Ectodermal cell (in vitro differentiated cells): ENCODE measurements at regions not wholly inside any gene's neighbourhood (a gene's known extent, or its start where the extent isn't known, plus 50 kb on each side); places are given as distances from the start of the nearest gene placed in this dataset.

Source experiments
- H3K27ac ChIP-seq: 2 replicates; pipeline ENCODE4 v1.7.0; 2013; ENCODE audit warnings: mild to moderate bottlenecking, low read depth, low read length; ENCODE audit not compliant: insufficient read depth, poor library complexity, severe bottlenecking
- H3K27me3 ChIP-seq: 2 replicates; pipeline ENCODE4 v1.7.0; 2013; ENCODE audit warnings: mild to moderate bottlenecking, low read length; ENCODE audit not compliant: insufficient read depth, control insufficient read depth, poor library complexity, severe bottlenecking
- H3K36me3 ChIP-seq: one replicate; pipeline ENCODE4 v1.7.0; 2013; ENCODE audit warnings: low read length; ENCODE audit not compliant: control insufficient read depth, insufficient read depth
- H3K4me1 ChIP-seq: one replicate; pipeline ENCODE4 v1.7.0; 2013; ENCODE audit warnings: low read length; ENCODE audit not compliant: control insufficient read depth, insufficient read depth
- H3K4me3 ChIP-seq: 2 replicates; pipeline ENCODE4 v1.7.0; 2013; ENCODE audit warnings: low read depth, low read length, control low read depth; ENCODE audit not compliant: insufficient read depth
- H3K9me3 ChIP-seq: 2 replicates; pipeline ENCODE4 v1.7.0; 2013; ENCODE audit warnings: mild to moderate bottlenecking, low read length, moderate library complexity; ENCODE audit not compliant: control insufficient read depth
- WGBS, 2 experiments: methylation state at CpG; one replicate each; pipeline ENCODE4 v1.1.7; 2013; ENCODE audit warnings: missing lambda C conversion rate in 2 of 2; 5-methylcytosine and 5-hydroxymethylcytosine counted together

DNA sequence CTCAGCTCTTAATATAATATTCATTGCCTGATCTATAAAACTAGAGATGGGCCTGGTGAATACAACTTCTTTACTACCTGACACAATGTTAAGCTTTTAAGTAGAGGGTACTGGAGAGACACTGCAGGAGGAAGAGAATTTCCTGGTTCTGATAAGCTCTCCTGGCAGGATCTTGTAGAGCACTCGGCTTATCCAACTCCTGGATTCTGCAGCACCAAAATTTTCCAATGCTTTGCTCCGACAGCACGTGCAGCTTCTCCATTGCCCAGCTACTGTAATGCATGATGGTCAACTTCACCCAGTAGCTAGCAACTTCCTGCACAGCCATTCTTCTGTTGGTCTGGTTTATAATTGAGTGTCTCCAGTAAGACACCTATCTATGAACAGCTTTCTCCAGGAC lies 686.2 kb upstream of the BOD1L1 start:
- WGBS, 2 experiments: 91 to 93% methylated on average over 3 of the region's 3 CpGs
- no peak overlapping the region for H3K4me3 ChIP-seq
- H3K9me3 ChIP-seq: no peaks in the 10 kb centered on the region
- no peaks in the 10 kb centered on the region for H3K4me1 ChIP-seq
- H3K27me3 ChIP-seq: no peaks in the 10 kb centered on the region
- H3K27ac ChIP-seq: no peak overlapping the region
- H3K36me3 ChIP-seq: no peaks in the 10 kb centered on the region

DNA sequence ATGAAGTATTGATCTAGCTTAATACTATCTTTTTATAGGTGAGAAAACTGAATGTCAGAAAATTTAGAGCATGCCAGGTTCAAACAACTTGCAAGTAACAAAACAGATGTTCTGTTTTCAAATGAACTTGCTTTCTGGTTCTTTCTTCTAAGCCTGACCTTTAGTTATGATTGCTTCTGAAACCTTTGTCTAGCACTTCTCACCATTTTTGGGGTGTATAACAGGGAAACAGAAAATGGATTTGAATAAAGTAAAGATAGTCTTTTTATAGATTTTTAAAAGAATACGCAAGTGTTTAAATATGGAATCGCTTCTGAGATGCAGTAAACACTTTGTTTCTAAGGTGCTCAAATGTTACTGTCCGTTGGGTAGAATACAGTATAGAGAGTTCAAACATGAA lies 687.2 kb upstream of the CPEB2 start:
- 96 to 98% methylated on average over 3 of the region's 3 CpGs for WGBS, 2 experiments
- no peaks in the 10 kb centered on the region for H3K36me3 ChIP-seq
- no peaks in the 10 kb centered on the region for H3K4me1 ChIP-seq
- no peak overlapping the region for H3K27ac ChIP-seq
- H3K27me3 ChIP-seq: no peaks in the 10 kb centered on the region
- H3K4me3 ChIP-seq: no peak overlapping the region
- H3K9me3 ChIP-seq: no peaks in the 10 kb centered on the region

DNA sequence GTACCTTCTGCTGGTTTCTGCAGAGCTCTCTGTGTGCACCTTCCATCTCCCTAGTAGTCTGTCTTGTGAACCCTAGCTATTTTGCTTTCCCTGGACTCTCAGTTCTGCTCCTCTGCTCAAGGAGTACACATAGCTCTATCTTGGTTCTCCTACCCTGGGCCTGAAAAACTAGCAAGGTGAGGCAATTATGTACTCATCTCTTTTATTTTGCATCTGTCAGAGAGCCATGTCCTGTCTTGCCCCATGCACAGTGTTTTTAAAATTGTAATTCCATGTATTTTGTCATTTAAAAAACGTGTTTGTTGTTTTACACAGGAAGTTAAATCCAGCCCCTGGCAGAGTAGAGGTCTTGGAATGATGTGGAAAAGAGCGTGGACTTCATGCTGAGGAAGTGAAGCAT lies 684.9 kb upstream of the CPEB2 start:
- no peaks in the 10 kb centered on the region for H3K36me3 ChIP-seq
- H3K27ac ChIP-seq: no peak overlapping the region
- H3K4me3 ChIP-seq: no peak overlapping the region
- no peaks in the 10 kb centered on the region for H3K4me1 ChIP-seq
- no peaks in the 10 kb centered on the region for H3K27me3 ChIP-seq
- 79 to 88% methylated on average over 2 of the region's 2 CpGs for WGBS, 2 experiments
- H3K9me3 ChIP-seq: no peaks in the 10 kb centered on the region

DNA sequence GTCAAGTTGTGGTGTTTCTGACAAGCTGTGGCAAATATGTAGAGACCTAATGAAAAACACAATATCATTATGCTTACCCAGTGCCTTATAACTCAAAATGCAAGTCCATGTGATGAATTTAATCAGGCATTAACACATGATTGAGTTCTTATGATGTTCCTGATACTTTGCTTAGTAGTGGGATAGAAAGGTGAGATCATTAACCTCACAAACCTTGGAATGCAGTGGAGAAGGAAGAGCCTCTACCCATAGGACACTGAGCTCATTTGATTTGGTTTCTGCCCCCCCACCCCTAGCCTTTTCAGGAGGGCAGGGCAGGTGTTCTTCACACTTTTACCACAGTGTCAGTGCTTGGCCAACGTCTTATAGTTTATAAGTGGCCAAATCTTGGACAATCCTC lies 683.6 kb upstream of the CPEB2 start:
- Histone ChIP-seq H3K4me3 (no peak overlapping the region), H3K4me1 (no peaks in the 10 kb centered on the region), H3K27me3 (no peaks in the 10 kb centered on the region), H3K27ac (no peak overlapping the region), H3K36me3 (no peaks in the 10 kb centered on the region), H3K9me3 (no peaks in the 10 kb centered on the region)
- 78 to 87% methylated on average over 1 of the region's 1 CpG for WGBS, 2 experiments

DNA sequence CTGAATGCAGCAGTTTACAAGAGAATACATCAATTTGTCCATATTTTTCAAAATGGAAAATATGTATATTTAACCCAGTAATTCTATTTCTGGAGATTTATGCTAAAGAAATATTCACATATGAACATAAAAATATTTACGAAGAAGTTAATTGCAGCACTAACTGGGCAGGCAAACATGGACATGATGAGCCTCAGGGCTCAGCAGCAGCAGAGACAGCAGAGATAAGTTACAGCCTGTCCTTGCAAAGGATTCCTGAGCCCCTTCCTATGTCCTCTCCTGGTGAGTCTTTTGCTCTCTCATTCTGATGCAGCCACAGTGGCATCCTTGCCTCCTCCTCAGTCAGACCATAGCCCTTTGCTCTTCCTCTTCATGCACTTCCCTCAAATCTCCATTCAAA lies 680.6 kb upstream of the CPEB2 start:
- no peaks in the 10 kb centered on the region for H3K27me3 ChIP-seq
- WGBS, 2 experiments: 96 to 100% methylated on average over 1 of the region's 1 CpG

DNA sequence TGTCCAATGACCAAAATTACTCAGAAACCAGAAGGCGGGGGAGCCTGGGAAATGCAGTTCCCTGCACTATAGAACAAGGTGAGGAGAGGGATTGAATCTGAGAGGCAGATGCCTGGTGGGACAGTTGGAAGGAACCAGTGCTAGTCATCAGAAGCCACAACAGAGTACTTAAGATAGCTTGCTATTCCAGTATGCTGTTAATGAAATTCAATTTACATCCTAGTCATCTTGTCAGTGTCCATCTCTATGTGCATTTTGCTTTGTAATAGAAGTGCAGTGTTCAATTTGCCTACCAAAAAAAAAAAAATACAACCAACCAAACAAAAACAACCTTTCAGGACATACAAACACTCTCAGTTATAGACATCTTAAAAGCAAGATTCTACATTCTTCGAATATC lies 679.1 kb upstream of the CPEB2 start:
- Histone ChIP-seq H3K27me3 (no peaks in the 10 kb centered on the region), H3K36me3 (no peaks in the 10 kb centered on the region), H3K4me1 (no peaks in the 10 kb centered on the region), H3K9me3 (no peaks in the 10 kb centered on the region), H3K4me3 (no peak overlapping the region), H3K27ac (no peak overlapping the region)
- 90% methylated on average over 2 of the region's 2 CpGs for WGBS, 2 experiments

More for the DNA sequence above, 680.6 kb upstream of the CPEB2 start:
- Histone ChIP-seq H3K27ac (no peak overlapping the region), H3K9me3 (no peaks in the 10 kb centered on the region), H3K4me3 (no peak overlapping the region), H3K4me1 (no peaks in the 10 kb centered on the region), H3K36me3 (no peaks in the 10 kb centered on the region)

DNA sequence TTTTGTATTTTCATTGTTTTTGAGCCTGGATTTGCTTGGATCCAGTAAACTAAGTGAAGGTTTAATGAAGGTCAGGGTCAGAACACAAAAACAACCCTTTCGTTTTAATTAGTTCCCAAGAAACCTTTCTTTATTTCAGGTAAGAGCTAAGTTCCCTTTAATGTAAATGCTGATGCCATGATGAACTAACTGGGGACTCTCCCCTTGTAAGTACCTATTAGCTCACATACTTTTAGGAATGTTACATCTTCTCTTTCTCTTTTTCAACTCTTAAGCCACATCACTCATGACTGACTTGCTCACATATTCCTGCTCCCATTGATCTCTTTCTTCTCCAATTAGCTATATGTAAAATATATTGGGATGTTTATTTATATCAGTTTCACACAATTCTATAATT lies 673.1 kb upstream of the CPEB2 start:
- Histone ChIP-seq H3K27me3 (no peaks in the 10 kb centered on the region), H3K4me3 (no peak overlapping the region), H3K9me3 (no peaks in the 10 kb centered on the region), H3K36me3 (no peaks in the 10 kb centered on the region), H3K27ac (no peak overlapping the region), H3K4me1 (no peaks in the 10 kb centered on the region)
- 91% methylated on average over 1 of the region's 1 CpG; no CpG with 5 or more reads in 1 of the 2 experiments for WGBS, 2 experiments

DNA sequence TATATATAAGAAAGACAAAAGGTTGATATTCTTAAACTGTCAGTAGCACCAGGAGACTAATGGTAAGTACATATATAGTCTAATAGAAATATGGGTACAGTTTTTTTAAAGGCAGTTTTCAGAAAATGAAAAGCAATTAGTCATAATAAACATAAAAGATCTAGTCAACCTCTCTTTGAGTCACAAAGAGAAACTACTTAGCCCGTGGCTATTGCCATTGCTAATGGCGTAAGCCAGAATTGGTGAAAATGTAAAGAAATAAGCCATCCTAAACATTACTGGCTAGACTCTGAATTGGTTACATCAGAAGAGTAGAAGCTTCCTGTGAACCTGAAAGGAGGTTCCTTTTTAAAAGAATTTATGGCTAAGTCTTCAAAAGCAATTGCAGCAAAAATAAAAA lies 668.7 kb upstream of the CPEB2 start:
- Histone ChIP-seq H3K4me1 (no peaks in the 10 kb centered on the region), H3K27me3 (no peaks in the 10 kb centered on the region), H3K9me3 (no peaks in the 10 kb centered on the region), H3K36me3 (no peaks in the 10 kb centered on the region), H3K27ac (no peak overlapping the region), H3K4me3 (no peak overlapping the region)
- WGBS, 2 experiments: 93 to 94% methylated on average over 2 of the region's 2 CpGs

DNA sequence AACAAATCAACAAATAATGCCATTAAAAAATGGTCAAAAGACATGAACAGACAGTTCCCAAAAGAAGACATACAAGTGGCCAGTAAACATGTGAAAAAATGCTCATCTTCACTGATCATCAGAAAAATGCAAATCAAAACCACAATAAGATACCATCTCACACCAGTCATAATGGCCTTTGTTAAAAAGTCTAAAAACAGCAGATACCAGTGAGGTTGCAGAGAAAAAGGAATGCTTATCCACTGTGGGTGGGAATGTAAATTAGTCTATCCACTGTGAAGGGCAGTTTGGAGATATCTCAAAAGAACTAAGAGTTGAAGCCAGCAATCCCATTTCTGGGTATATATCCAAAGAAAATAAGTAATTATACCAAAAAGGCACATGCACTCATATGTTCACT lies 668.1 kb upstream of the CPEB2 start:
- Histone ChIP-seq H3K27me3 (no peaks in the 10 kb centered on the region), H3K4me3 (no peak overlapping the region), H3K4me1 (no peaks in the 10 kb centered on the region), H3K27ac (no peak overlapping the region), H3K36me3 (no peaks in the 10 kb centered on the region), H3K9me3 (no peaks in the 10 kb centered on the region)

DNA sequence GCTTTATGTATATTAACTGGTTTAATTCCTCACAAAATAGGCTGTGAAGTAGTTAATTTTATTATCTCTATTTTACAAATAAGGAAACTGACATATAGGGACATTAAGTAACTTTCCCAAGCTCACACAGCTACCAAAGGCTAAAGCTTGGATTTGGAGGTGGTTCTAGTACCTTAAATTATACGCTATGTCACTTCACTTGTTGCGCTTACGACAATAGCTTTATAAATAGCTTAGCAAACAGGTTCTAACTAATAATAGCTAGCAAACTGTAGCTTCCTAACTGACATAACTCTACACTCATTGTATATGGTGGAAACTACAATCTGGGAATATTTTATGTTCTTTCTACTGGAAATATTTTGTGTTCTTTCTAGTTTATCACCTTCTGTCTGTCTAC lies 666.4 kb upstream of the CPEB2 start:
- Histone ChIP-seq H3K4me3 (no peak overlapping the region), H3K4me1 (no peaks in the 10 kb centered on the region), H3K36me3 (no peaks in the 10 kb centered on the region), H3K9me3 (no peaks in the 10 kb centered on the region), H3K27me3 (no peaks in the 10 kb centered on the region), H3K27ac (no peak overlapping the region)
- WGBS, 2 experiments: 88 to 95% methylated on average over 3 of the region's 3 CpGs

DNA sequence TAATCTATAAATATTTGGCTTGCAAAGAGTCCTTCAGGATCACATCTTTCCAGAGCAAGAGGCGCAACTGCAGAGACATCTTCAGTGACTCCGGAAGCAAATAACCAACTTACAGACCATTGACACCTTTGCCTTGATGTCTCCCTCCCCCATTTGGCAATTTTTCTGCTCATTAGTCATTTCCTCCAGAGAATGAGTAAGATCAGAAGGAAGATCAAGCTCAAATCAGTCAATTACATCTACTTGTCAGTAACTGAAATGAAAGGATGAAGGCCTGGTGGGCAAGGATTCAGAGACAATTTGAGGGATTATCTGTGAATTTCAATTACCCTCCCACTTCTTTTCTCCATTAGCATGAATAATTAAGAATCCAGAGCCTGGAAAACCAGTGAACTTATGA lies 665.6 kb upstream of the CPEB2 start:
- H3K27me3 ChIP-seq: no peaks in the 10 kb centered on the region
- H3K27ac ChIP-seq: no peak overlapping the region
- WGBS, 2 experiments: 74 to 75% methylated on average over 2 of the region's 2 CpGs
- H3K4me1 ChIP-seq: no peaks in the 10 kb centered on the region
- H3K36me3 ChIP-seq: no peaks in the 10 kb centered on the region
- no peak overlapping the region for H3K4me3 ChIP-seq
- no peaks in the 10 kb centered on the region for H3K9me3 ChIP-seq
